Mammary epithelial cell (primary cell): ENCODE measurements at regions not wholly inside any gene's neighbourhood (a gene's known extent, or its start where the extent isn't known, plus 50 kb on each side); places are given as distances from the start of the nearest gene placed in this dataset.

ENCODE experiments used
- CTCF ChIP-seq, 2 donors: IDR thresholded peaks in 1 of 2; conservative IDR thresholded peaks in 1 of 2; 2 replicates each; pipeline ENCODE4 v1.5.1; 2011 to 2012; ENCODE audit warnings: inconsistent platforms in 2 of 2, low read length in 2 of 2, mild to moderate bottlenecking in 2 of 2, control low read depth in 1 of 2, low read depth in 1 of 2; ENCODE audit not compliant: insufficient read depth in 1 of 2; ENCODE audit errors: extremely low read depth in 1 of 2
- EZH2 ChIP-seq: IDR thresholded peaks from 2 replicates; pipeline ENCODE4 v1.6.1; 2012; ENCODE audit warnings: low read length, inconsistent platforms, borderline replicate concordance

GRCh38 chr4:72677265-72677664, 108.2 kb upstream of the ADAMTS3 start:
- TF ChIP-seq CTCF (conservative IDR thresholded peaks at IDR 0.05 in 1 of 2, IDR thresholded peaks at IDR 0.05 in 1 of 2; ENCODE audit: extremely low read depth in 1 of 2, insufficient read depth in 1 of 2, low read depth in 1 of 2, low read length in 2 of 2) (no peak), EZH2 (no peak)
